Psoas muscle (tissue), 7 donors: ENCODE measurements at regions not wholly inside any gene's neighbourhood (a gene's known extent, or its start where the extent isn't known, plus 50 kb on each side); places are given as distances from the start of the nearest gene placed in this dataset.

Experiments used
- ATAC-seq, 4 donors: fragments of 200-7000 bp; cut with Tn5 transposase; one replicate each; pipeline ENCODE4 v1.9.1; 2020; ENCODE audit warnings: moderate library complexity in 3 of 4, mild to moderate bottlenecking in 2 of 4
- DNase-seq, 2 donors: peaks; one replicate each; pipeline ENCODE4 v3.0.0-alpha.2; 2020
- H3K27ac ChIP-seq: fragments of 200-600 bp; one replicate; pipeline ENCODE4 v1.8.0; 2022
- H3K27me3 ChIP-seq, 3 donors: fragments of 200-600 bp in 1 of 3; one replicate each; pipeline versions ENCODE4 v1.6.1 to v1.8.0; 2013 to 2022; ENCODE audit warnings: low read length in 2 of 3, mild to moderate bottlenecking in 2 of 3, moderate library complexity in 1 of 3; ENCODE audit not compliant: insufficient read depth in 3 of 3
- H3K36me3 ChIP-seq, 2 donors: fragments of 200-600 bp in 1 of 2; one replicate each; pipeline versions ENCODE4 v1.6.1 to v1.8.0; 2013 to 2022; ENCODE audit warnings: low read depth in 1 of 2, mild to moderate bottlenecking in 1 of 2, moderate library complexity in 1 of 2; ENCODE audit not compliant: insufficient read depth in 1 of 2
- H3K4me1 ChIP-seq: fragments of 200-600 bp; one replicate; pipeline ENCODE4 v1.8.0; 2022
- H3K4me3 ChIP-seq: fragments of 200-600 bp; one replicate; pipeline ENCODE4 v1.8.0; 2022; ENCODE audit warnings: mild to moderate bottlenecking
- H3K9me3 ChIP-seq: fragments of 200-600 bp; one replicate; pipeline ENCODE4 v1.8.0; 2022
- CTCF ChIP-seq: fragments of 200-600 bp; IDR thresholded peaks from one replicate; pipeline ENCODE4 v1.8.0; 2022; ENCODE audit warnings: antibody characterized with exemption
- WGBS, 3 donors: extraction: QIAGEN DNeasy Blood & Tissue Kit; methylation state at CpG; one replicate each; pipeline versions ENCODE4 v1.1.6 to v1.1.7; 2013; 5-methylcytosine and 5-hydroxymethylcytosine counted together
- intact Hi-C, 2 donors: fragments of 100-400 bp; cut with DNase I; formaldehyde crosslinking; loops; one replicate each; pipeline versions ENCODE4 v1.11.0 to v1.14.2; 2022
- donor health status: healthy with polysubstance abuse.
- donor health status: DM: no; HTN: no; CAD: no; lungs with moderate emphysema.
- donor health status: Bipolar disorder and iron deficiency.
- donor health status: healthy.
- donor health status: DM: yes; HTN: yes; CAD: no.
- donor health status: DM: no; HTN: no; CAD: no.
- donor health status: DM: yes; HTN: yes; CAD: no.

GRCh38 chr15:81948222-81948621 lies 97.6 kb downstream of the MEX3B start:
- WGBS, 3 donors: 91 to 98% (median 97%) methylated on average over 8 of the region's 8 CpGs
- intact Hi-C loops: no loop called here
- no peak for ATAC-seq

GRCh38 chr15:81947548-81947947 lies 98.3 kb downstream of the MEX3B start:
- H3K4me1 ChIP-seq: no peaks in the 10 kb centered on the region
- ATAC-seq (no peak), DNase-seq (no peak)
- no peak overlapping the region for H3K4me3 ChIP-seq
- no peak overlapping the region for H3K27ac ChIP-seq
- WGBS, 3 donors: 71 to 82% (median 74%) methylated on average over 2 of the region's 2 CpGs
- no peaks in the 10 kb centered on the region for H3K36me3 ChIP-seq
- intact Hi-C loops: no loop called here
- no peak for TF ChIP-seq CTCF
- H3K9me3 ChIP-seq: no peaks in the 10 kb centered on the region
- no peaks in the 10 kb centered on the region for H3K27me3 ChIP-seq

More at GRCh38 chr15:81948222-81948621, 97.6 kb downstream of the MEX3B start:
- H3K4me1 ChIP-seq: no peaks in the 10 kb centered on the region
- no peak overlapping the region for H3K27ac ChIP-seq
- no peaks in the 10 kb centered on the region for H3K27me3 ChIP-seq
- H3K36me3 ChIP-seq: no peaks in the 10 kb centered on the region
- H3K4me3 ChIP-seq: no peak overlapping the region
- DNase-seq: no peak
- H3K9me3 ChIP-seq: no peaks in the 10 kb centered on the region
- no peak for TF ChIP-seq CTCF

- no peaks in the 10 kb centered on the region for H3K36me3 ChIP-seq
- no peaks in the 10 kb centered on the region for H3K27me3 ChIP-seq
- DNase-seq (no peak), ATAC-seq (no peak)
- no peaks in the 10 kb centered on the region for H3K4me1 ChIP-seq
- no peak overlapping the region for H3K4me3 ChIP-seq
- 80 to 82% (median 82%) methylated on average over 6 of the region's 6 CpGs for WGBS, 3 donors
- intact Hi-C loops: no loop called here
- H3K9me3 ChIP-seq: peaks cover 7% of the 10 kb centered on the region
- H3K27ac ChIP-seq: no peak overlapping the region
- no peak for TF ChIP-seq CTCF
These were observed 100.7 kb downstream of the MEX3B start for GRCh38 chr15:81945014-81945615.

- H3K36me3 ChIP-seq: no peaks in the 10 kb centered on the region
- WGBS, 3 donors: 69 to 79% (median 71%) methylated on average over 3 of the region's 3 CpGs
- ATAC-seq: no peak
- no peak for DNase-seq
- peaks cover 16% of the 10 kb centered on the region for H3K9me3 ChIP-seq
- H3K27ac ChIP-seq: no peak overlapping the region
- TF ChIP-seq CTCF: no peak
- H3K4me1 ChIP-seq: no peaks in the 10 kb centered on the region
- no peaks in the 10 kb centered on the region for H3K27me3 ChIP-seq
- H3K4me3 ChIP-seq: no peak overlapping the region
- intact Hi-C loops: no loop called here
These were observed 103.1 kb downstream of the MEX3B start for GRCh38 chr15:81942655-81943195.

- 60 to 78% (median 71%) methylated on average over 1 of the region's 1 CpG for WGBS, 3 donors
- Histone ChIP-seq H3K4me1 (no peaks in the 10 kb centered on the region), H3K9me3 (peaks cover 16% of the 10 kb centered on the region), H3K27me3 (no peaks in the 10 kb centered on the region), H3K4me3 (no peak overlapping the region), H3K27ac (no peak overlapping the region), H3K36me3 (no peaks in the 10 kb centered on the region)
- intact Hi-C loops: no loop called here
- no peak for TF ChIP-seq CTCF
- no peak for DNase-seq
- ATAC-seq: no peak
These were observed 103.7 kb downstream of the MEX3B start for GRCh38 chr15:81942157-81942556.
